ENCODE measurements at regions not wholly inside any gene's neighbourhood (a gene's known extent, or its start where the extent isn't known, plus 50 kb on each side); places are given as distances from the start of the nearest gene placed in this dataset.

DNA sequence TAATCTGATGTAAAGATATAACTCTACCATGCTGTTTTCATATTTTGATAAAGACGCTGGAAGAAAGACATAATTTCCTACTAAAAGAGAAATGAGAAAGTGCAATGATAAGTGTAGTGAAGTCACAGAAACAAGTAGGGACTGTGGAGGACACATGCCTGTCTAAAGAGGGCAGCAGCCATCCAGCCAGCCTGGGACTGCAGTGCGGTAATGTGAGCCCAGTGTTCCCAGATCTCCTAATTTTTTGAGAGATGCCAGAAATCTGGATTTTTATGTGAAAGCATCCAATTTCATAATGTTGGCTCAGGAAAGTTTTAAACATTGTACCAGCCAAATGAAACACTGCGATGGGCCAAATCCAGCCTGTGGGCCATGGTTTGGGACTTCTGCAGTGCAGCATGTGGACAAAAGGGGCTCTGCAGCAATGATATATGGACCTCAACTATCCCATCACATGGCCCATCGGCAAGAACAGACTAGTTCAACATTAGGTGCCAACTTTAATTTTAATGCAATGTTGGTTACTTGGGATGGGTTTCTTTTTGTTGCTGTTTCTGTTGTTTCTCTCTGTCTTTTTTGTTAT, 329.5 kb downstream of the LTN1 start:
- no peak for TF ChIP-seq POLR2A (IDR thresholded peaks at IDR 0.05)
- TF ChIP-seq POLR2AphosphoS5 (IDR thresholded peaks at IDR 0.05), result no peak
- TF ChIP-seq CTCF (IDR thresholded peaks at IDR 0.05), result no peak
- TF ChIP-seq EP300 (IDR thresholded peaks at IDR 0.05), result no peak
- Histone ChIP-seq H3K4me1 (no peaks in the 10 kb centered on the region), H3K4me3 (no peak overlapping the region), H3K36me3 (no peaks in the 10 kb centered on the region), H3K9me3 (no peaks in the 10 kb centered on the region), H3K27me3 (no peaks in the 10 kb centered on the region), H3K27ac (no peak overlapping the region)
- 70% methylated on average over 4 of the region's 4 CpGs for WGBS
- DNase-seq (ENCODE audit: low spot score in 2 of 2), result no peak

DNA sequence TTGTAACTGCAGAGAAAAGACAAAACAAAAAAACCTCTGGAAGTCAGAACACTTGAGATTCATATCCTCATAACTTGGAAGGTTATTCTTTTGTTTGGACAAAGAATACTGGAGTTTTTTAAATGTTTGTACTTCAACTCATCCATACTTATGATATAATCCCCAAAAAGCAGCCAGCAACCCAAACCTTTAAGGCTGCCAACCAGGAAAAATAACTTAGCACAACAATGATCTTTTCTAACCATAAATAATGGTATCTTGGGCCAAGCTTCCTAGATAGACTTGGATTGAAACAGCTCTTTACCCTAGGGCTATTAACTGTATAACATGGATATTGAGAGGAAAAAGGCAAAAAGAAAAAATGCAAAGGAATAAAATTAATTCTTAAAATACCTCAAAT, 335.1 kb downstream of the LTN1 start:
- no peak for DNase-seq (ENCODE audit: low spot score in 2 of 2)
- no peak for TF ChIP-seq POLR2A (IDR thresholded peaks at IDR 0.05)
- TF ChIP-seq CTCF (IDR thresholded peaks at IDR 0.05), result no peak
- TF ChIP-seq EP300 (IDR thresholded peaks at IDR 0.05), result no peak
- TF ChIP-seq POLR2AphosphoS5 (IDR thresholded peaks at IDR 0.05), result no peak
- no peak overlapping the region for H3K27ac ChIP-seq

DNA sequence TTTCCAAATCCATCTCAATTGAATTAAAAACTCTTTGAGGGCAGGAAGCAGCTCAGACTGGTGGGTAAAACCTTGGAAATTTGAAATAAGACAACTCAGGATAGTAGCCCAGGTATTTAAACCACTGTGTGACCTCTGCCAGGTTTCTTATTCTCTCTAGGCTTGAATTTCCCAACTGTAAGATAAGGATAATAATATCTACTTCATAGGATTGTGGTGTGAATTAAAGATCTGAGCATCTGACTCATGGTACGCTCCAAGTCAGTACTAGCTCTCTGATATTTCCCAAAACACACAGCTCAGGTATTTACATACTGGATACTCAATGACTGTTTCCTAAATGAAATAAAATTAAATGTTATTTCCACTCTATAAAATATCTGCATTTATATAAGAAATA, 337.2 kb downstream of the LTN1 start:
- Histone ChIP-seq H3K27me3 (no peaks in the 10 kb centered on the region), H3K4me3 (no peak overlapping the region), H3K36me3 (no peaks in the 10 kb centered on the region), H3K9me3 (no peaks in the 10 kb centered on the region), H3K4me1 (no peaks in the 10 kb centered on the region), H3K27ac (no peak overlapping the region)
- 92% methylated on average over 1 of the region's 1 CpG for WGBS
- TF ChIP-seq EP300 (IDR thresholded peaks at IDR 0.05) (no peak), POLR2AphosphoS5 (IDR thresholded peaks at IDR 0.05) (no peak), CTCF (IDR thresholded peaks at IDR 0.05) (no peak), POLR2A (IDR thresholded peaks at IDR 0.05) (no peak)
- DNase-seq (ENCODE audit: low spot score in 2 of 2), result no peak

More for the DNA sequence above, 335.1 kb downstream of the LTN1 start:
- H3K4me3 ChIP-seq, result no peak overlapping the region
- no peaks in the 10 kb centered on the region for H3K9me3 ChIP-seq
- H3K27me3 ChIP-seq, result no peaks in the 10 kb centered on the region
- no peaks in the 10 kb centered on the region for H3K4me1 ChIP-seq
- H3K36me3 ChIP-seq, result no peaks in the 10 kb centered on the region

GRCh38 chr21:28654406-28654805, 338.3 kb downstream of the LTN1 start:
- no peaks in the 10 kb centered on the region for H3K4me1 ChIP-seq
- no peaks in the 10 kb centered on the region for H3K27me3 ChIP-seq
- DNase-seq (ENCODE audit: low spot score in 2 of 2), result no peak
- TF ChIP-seq CTCF (IDR thresholded peaks at IDR 0.05), result no peak
- TF ChIP-seq POLR2A (IDR thresholded peaks at IDR 0.05), result no peak
- no peak for TF ChIP-seq EP300 (IDR thresholded peaks at IDR 0.05)
- no peak for TF ChIP-seq POLR2AphosphoS5 (IDR thresholded peaks at IDR 0.05)
- no peaks in the 10 kb centered on the region for H3K9me3 ChIP-seq
- H3K4me3 ChIP-seq, result no peak overlapping the region
- 64% methylated on average over 3 of the region's 3 CpGs for WGBS
- no peak overlapping the region for H3K27ac ChIP-seq
- no peaks in the 10 kb centered on the region for H3K36me3 ChIP-seq

GRCh38 chr21:28644762-28645161, 347.9 kb downstream of the LTN1 start:
- H3K9me3 ChIP-seq, result no peaks in the 10 kb centered on the region
- no peaks in the 10 kb centered on the region for H3K4me1 ChIP-seq
- H3K27me3 ChIP-seq, result no peaks in the 10 kb centered on the region
- no peak for DNase-seq (ENCODE audit: low spot score in 2 of 2)
- H3K27ac ChIP-seq, result no peak overlapping the region
- H3K4me3 ChIP-seq, result no peak overlapping the region
- no peaks in the 10 kb centered on the region for H3K36me3 ChIP-seq
- no peak for TF ChIP-seq CTCF (IDR thresholded peaks at IDR 0.05)
- no peak for TF ChIP-seq POLR2AphosphoS5 (IDR thresholded peaks at IDR 0.05)
- 57% methylated on average over 1 of the region's 1 CpG for WGBS

All from suprapubic skin (tissue), 4 donors.